HepG2 (cell line): ENCODE measurements at regions not wholly inside any gene's neighbourhood (a gene's known extent, or its start where the extent isn't known, plus 50 kb on each side); places are given as distances from the start of the nearest gene placed in this dataset.

Experiments used
- ATAC-seq: fragments of 200-7000 bp; cut with Tn5 transposase; 3 replicates; pipeline ENCODE4 v1.9.1; 2020; ENCODE audit warnings: mild to moderate bottlenecking, moderate library complexity
- BruUV-seq: library from RNA; stranded (reverse); fragments of 400-500 nt; replicated peaks from 2 replicates; lab custom pipeline; 2021; lab: Mats Ljungman, UMichigan
- CTCF ChIA-PET: fragments of 300-600 bp; formaldehyde crosslinking; extraction: SDS; loops from one replicate; lab custom pipeline; 2021; ENCODE audit warnings: low total read pairs, inconsistent platforms, low intra/inter-chr PET ratio; lab: Yijun Ruan, JAX
- POLR2A ChIA-PET: fragments of 350-600 bp; sonication (Branson Sonifier 250); formaldehyde crosslinking; loops from one replicate; lab custom pipeline; 2020; ENCODE audit warnings: antibody characterized with exemption, inconsistent platforms; lab: Yijun Ruan, JAX
- DNase-seq: peaks from one replicate; pipeline ENCODE4 v3.0.0-alpha.2; 2015; ENCODE audit warnings: low spot score
- FAIRE-seq: peaks from 3 replicates; lab custom pipeline; 2011; peaks lifted over from hg19 to GRCh38; lab: Jason Lieb, UNC
- H2AFZ ChIP-seq: one replicate; pipeline ENCODE4 v1.6.1; 2011; ENCODE audit warnings: low read length, inconsistent platforms
- H3K27ac ChIP-seq: fragments of 300-600 bp; 3 replicates; pipeline ENCODE4 v1.8.0; 2011; ENCODE audit warnings: mixed run types, mild to moderate bottlenecking, mixed read lengths, low read length, inconsistent platforms; ENCODE audit not compliant: insufficient read depth; ENCODE audit errors: extremely low read length
- H3K27me3 ChIP-seq, 2 experiments: fragments of 200-600 bp in 1 of 2; 2 replicates in 1 of 2; 3 replicates in 1 of 2; pipeline versions ENCODE4 v1.6.0 to v1.8.0; 2011; ENCODE audit warnings: low read length in 2 of 2, mild to moderate bottlenecking in 2 of 2, moderate library complexity in 2 of 2, inconsistent platforms in 1 of 2; ENCODE audit not compliant: insufficient read depth in 2 of 2, control insufficient read depth in 1 of 2
- H3K36me3 ChIP-seq, 2 experiments: fragments of 200-600 bp in 1 of 2; replicated peaks in 1 of 2; 2 replicates in 1 of 2; 3 replicates in 1 of 2; pipeline versions ENCODE4 v1.5.1 to v1.8.0; 2011; ENCODE audit warnings: low read length in 2 of 2, inconsistent platforms in 1 of 2; ENCODE audit not compliant: insufficient read depth in 2 of 2, control insufficient read depth in 1 of 2
- H3K4me1 ChIP-seq: 2 replicates; pipeline ENCODE4 v1.5.1; 2012; ENCODE audit warnings: low read length, inconsistent platforms; ENCODE audit not compliant: insufficient read depth
- H3K4me2 ChIP-seq: 2 replicates; pipeline ENCODE4 v1.6.0; 2011; ENCODE audit warnings: low read depth, low read length, inconsistent platforms
- H3K4me3 ChIP-seq, 3 experiments: fragments of 200-600 bp in 1 of 3; sonication (generic), shearing (Covaris generic) in 1 of 3; replicated peaks in 1 of 3; 2 replicates each; pipeline ENCODE4 v1.5.1; 2011 to 2016; ENCODE audit warnings: low read length in 3 of 3, inconsistent platforms in 2 of 3, low read depth in 2 of 3, mild to moderate bottlenecking in 2 of 3, control low read depth in 1 of 3, mixed read lengths in 1 of 3; ENCODE audit not compliant: insufficient read depth in 1 of 3
- H3K79me2 ChIP-seq: one replicate; pipeline ENCODE4 v1.6.1; 2011; ENCODE audit warnings: low read length, inconsistent platforms; ENCODE audit not compliant: insufficient read depth
- H3K9ac ChIP-seq: 2 replicates; pipeline ENCODE4 v1.6.0; 2011; ENCODE audit warnings: mild to moderate bottlenecking, low read depth, low read length, inconsistent platforms; ENCODE audit not compliant: insufficient read depth
- H3K9me3 ChIP-seq: 2 replicates; pipeline ENCODE4 v1.5.1; 2012; ENCODE audit warnings: mild to moderate bottlenecking, low read length
- H4K20me1 ChIP-seq: 2 replicates; pipeline ENCODE4 v1.6.0; 2011; ENCODE audit warnings: inconsistent platforms, mild to moderate bottlenecking, low read length, moderate library complexity; ENCODE audit not compliant: insufficient read depth
- IRF2 ChIP-seq: IDR thresholded peaks from 2 replicates; pipeline ENCODE4 v1.6.1; 2018; ENCODE audit warnings: missing genetic modification reagents, missing compliant biosample characterization
- MEF2D ChIP-seq: sonication (generic); formaldehyde crosslinking; IDR thresholded peaks from 2 replicates; pipeline ENCODE4 v1.5.1; 2020; ENCODE audit warnings: mild to moderate bottlenecking, missing genetic modification reagents
- PHB2 ChIP-seq: fragments of 450-650 bp; IDR thresholded peaks from 2 replicates; pipeline ENCODE4 v1.6.1; 2018; ENCODE audit not compliant: partially characterized antibody
- ZC3H4 ChIP-seq: sonication (generic); formaldehyde crosslinking; IDR thresholded peaks from 2 replicates; pipeline ENCODE4 v1.4.0; 2020; ENCODE audit warnings: missing genetic modification reagents, borderline replicate concordance
- ZNF567 ChIP-seq: sonication (generic); formaldehyde crosslinking; IDR thresholded peaks from 2 replicates; pipeline ENCODE4 v1.8.1; 2023; ENCODE audit warnings: mild to moderate bottlenecking, missing genetic modification reagents, borderline replicate concordance
- ZNF629 ChIP-seq: sonication (generic); formaldehyde crosslinking; conservative IDR thresholded peaks from 2 replicates; pipeline ENCODE4 v1.5.0; 2020; ENCODE audit warnings: missing genetic modification reagents
- ZNF749 ChIP-seq: sonication (generic); formaldehyde crosslinking; IDR thresholded peaks from 2 replicates; pipeline ENCODE4 v1.8.0; 2022; ENCODE audit warnings: mild to moderate bottlenecking, missing genetic modification reagents, moderate library complexity, borderline replicate concordance
- WGBS: methylation state at CpG from one replicate; pipeline ENCODE4 v1.1.6; 2017; ENCODE audit warnings: low lambda C conversion rate; 5-methylcytosine and 5-hydroxymethylcytosine counted together
- in situ Hi-C: cut with HindIII; loops from 2 replicates; pipeline ENCODE4 v1.10.0; 2017; ENCODE audit warnings: low pct_unique_long_range_greater_than_20kb; ENCODE audit not compliant: extremely low pct_ligation_motif_present
- intact Hi-C: fragments of 100-400 bp; cut with micrococcal nuclease; formaldehyde crosslinking; loops from one replicate; pipeline ENCODE4 v1.10.0; 2022; ENCODE audit not compliant: unreplicated experiment
- TF ChIP-seq, protein P1 (sequence below): IDR thresholded peaks from 2 replicates; pipeline ENCODE4 v1.6.1; 2016; ENCODE audit warnings: control low read depth
- TF ChIP-seq, protein P2 (sequence below): sonication (generic); formaldehyde crosslinking; conservative IDR thresholded peaks from 2 replicates; pipeline ENCODE4 v1.8.1; 2023; ENCODE audit warnings: missing genetic modification reagents
- TF ChIP-seq, protein P3 (sequence below): sonication (generic); formaldehyde crosslinking; conservative IDR thresholded peaks from 2 replicates; pipeline ENCODE4 v1.4.0; 2020; ENCODE audit warnings: missing genetic modification reagents

DNA sequence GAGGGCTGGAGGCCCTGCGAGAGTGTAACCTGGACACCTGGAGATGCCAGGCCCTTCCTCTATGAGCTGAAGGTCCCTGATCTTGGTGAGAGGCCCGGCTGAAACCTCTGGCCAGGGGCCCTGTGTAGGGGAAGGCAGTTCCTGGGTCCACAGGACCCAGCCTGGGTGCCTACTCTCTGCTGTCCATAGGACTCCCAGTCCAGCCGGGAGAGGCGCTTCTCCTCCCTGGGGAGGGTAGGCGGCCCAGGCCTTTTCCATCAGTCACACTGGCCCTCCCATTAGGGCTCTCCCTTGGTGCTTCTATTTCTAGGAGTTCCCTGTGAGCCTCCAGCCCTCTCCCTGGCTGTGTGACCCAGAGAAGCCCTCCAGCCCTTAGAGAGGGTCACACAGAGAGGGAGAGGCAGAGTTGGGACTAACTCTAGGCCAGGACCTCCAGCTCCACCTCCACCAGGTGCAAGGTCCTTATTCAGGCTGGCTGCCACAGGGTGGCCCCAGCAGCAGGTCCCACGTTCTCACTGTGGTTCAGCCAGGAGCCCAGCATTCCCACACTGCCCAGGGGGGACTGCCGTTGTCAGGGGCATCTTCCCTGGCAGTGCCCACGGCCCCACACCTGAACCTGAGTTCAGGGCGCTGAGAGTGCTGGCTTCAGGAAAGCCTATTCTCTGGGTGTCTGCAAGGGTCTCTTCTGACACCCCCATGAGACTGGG lies 146.8 kb downstream of the SMAD6 start:
- intact Hi-C loops (no loop called here), in situ Hi-C loops (loop anchor here (5.0 to 10.0 kb wide), 2 partner anchors 64 to 247 kb away; no protein-coding TSS in a partner anchor)
- H3K9ac ChIP-seq: no peak overlapping the region
- peaks cover 32% of the 10 kb centered on the region for H3K4me1 ChIP-seq
- DNase-seq (no peak), FAIRE-seq (no peak), ATAC-seq (peak; percentile 42)
- no peak overlapping the region for H3K27ac ChIP-seq
- no peaks in the 10 kb centered on the region for H3K36me3 ChIP-seq
- no peaks in the 10 kb centered on the region for H4K20me1 ChIP-seq
- H3K27me3 ChIP-seq: peaks cover 4 to 22% of the 10 kb centered on the region in 2 experiments; a peak in 4 of 5 replicates
- no peak overlapping the region for H3K4me2 ChIP-seq
- ChIA-PET CTCF (interaction anchor here (0.9 kb wide), 1 partner anchor 74 kb away, joined by 3 read pairs; no protein-coding TSS in a partner anchor), POLR2A (no interaction called here)
- WGBS: 80% methylated on average over 1 of the region's 9 CpGs
- no peak overlapping the region for H3K4me3 ChIP-seq
- no TSS peak for BruUV-seq
- no peak overlapping the region for H2AFZ ChIP-seq
- no peaks in the 10 kb centered on the region for H3K79me2 ChIP-seq
- TF ChIP-seq ZNF567 (CRISPR knock-in tag): no peak
- no peak for TF ChIP-seq ZNF749 (CRISPR knock-in tag)
- TF ChIP-seq, protein P1, sequence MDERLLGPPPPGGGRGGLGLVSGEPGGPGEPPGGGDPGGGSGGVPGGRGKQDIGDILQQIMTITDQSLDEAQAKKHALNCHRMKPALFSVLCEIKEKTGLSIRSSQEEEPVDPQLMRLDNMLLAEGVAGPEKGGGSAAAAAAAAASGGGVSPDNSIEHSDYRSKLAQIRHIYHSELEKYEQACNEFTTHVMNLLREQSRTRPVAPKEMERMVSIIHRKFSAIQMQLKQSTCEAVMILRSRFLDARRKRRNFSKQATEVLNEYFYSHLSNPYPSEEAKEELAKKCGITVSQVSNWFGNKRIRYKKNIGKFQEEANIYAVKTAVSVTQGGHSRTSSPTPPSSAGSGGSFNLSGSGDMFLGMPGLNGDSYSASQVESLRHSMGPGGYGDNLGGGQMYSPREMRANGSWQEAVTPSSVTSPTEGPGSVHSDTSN (CRISPR knock-in tag): no peak
- no peak for TF ChIP-seq ZC3H4 (CRISPR knock-in tag)
- TF ChIP-seq IRF2: no peak
- TF ChIP-seq ZNF629 (CRISPR knock-in tag): no peak
- TF ChIP-seq MEF2D: no peak
- TF ChIP-seq, protein P2, sequence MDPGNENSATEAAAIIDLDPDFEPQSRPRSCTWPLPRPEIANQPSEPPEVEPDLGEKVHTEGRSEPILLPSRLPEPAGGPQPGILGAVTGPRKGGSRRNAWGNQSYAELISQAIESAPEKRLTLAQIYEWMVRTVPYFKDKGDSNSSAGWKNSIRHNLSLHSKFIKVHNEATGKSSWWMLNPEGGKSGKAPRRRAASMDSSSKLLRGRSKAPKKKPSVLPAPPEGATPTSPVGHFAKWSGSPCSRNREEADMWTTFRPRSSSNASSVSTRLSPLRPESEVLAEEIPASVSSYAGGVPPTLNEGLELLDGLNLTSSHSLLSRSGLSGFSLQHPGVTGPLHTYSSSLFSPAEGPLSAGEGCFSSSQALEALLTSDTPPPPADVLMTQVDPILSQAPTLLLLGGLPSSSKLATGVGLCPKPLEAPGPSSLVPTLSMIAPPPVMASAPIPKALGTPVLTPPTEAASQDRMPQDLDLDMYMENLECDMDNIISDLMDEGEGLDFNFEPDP (CRISPR knock-in tag): no peak
- no peak for TF ChIP-seq PHB2
- TF ChIP-seq, protein P3, sequence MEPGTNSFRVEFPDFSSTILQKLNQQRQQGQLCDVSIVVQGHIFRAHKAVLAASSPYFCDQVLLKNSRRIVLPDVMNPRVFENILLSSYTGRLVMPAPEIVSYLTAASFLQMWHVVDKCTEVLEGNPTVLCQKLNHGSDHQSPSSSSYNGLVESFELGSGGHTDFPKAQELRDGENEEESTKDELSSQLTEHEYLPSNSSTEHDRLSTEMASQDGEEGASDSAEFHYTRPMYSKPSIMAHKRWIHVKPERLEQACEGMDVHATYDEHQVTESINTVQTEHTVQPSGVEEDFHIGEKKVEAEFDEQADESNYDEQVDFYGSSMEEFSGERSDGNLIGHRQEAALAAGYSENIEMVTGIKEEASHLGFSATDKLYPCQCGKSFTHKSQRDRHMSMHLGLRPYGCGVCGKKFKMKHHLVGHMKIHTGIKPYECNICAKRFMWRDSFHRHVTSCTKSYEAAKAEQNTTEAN (CRISPR knock-in tag): no peak
- H3K9me3 ChIP-seq: no peaks in the 10 kb centered on the region
